Daoy (cell line): ENCODE measurements at regions not wholly inside any gene's neighbourhood (a gene's known extent, or its start where the extent isn't known, plus 50 kb on each side); places are given as distances from the start of the nearest gene placed in this dataset.
A peak's percentile ranks its signal among the peaks of the same experiment; 100 is the strongest.

ENCODE experiments used
- DNase-seq: peaks from one replicate; pipeline ENCODE4 v3.0.0-alpha.2; 2015; ENCODE audit warnings: low read depth

GRCh38 chr7:24475166-24475961 is 97.9 kb upstream of the PALS2 start:
- no peak for DNase-seq

DNA sequence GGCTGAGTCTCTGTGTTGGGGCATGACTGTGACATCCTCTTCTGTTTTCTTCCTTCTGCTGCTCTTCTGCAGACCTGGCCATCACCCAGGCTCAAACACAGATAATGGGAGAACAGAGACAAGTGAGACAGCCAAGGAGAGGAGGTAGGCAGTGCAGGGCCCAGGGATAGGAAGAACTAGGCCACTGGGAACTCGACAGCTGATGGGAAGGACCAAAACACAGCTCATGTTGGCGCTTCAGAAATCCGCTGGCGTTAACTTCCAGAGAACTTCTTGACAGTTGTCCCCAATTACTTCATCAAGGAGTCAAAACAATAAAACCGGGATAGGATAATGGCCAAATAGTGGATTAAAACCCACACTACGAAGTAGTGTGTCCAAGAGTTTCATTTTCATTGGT is 97.0 kb upstream of the PALS2 start:
- no peak for DNase-seq

GRCh38 chr7:24477398-24478136 is 95.7 kb upstream of the PALS2 start:
- DNase-seq = peak; percentile 94

DNA sequence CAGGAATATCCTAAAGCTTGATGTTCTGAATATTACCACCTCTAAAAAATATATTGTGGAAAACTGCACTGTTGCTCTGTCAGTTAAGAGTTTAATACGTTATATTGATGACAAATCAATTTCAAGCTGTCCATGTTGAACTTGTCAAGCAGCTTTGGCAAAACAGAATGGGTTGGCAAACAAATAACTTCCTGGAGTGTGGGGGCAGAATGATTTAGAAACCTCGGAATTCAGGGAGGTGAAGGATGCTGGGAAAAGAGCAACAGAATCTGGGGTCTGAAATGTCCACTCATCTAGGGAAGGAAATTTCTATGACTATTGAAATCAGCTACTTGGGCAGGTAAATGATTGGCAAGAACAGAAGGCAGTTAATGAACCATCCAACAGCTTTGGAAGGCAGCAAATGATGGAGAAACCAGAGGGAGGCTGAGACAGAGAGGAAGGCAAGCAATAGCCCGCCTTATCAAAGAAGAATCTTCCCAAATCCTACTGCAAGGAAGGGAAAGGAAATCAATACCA is 95.1 kb upstream of the PALS2 start:
- no peak for DNase-seq

- no peak for DNase-seq
These were observed 92.8 kb upstream of the PALS2 start for GRCh38 chr7:24480501-24480900.

DNA sequence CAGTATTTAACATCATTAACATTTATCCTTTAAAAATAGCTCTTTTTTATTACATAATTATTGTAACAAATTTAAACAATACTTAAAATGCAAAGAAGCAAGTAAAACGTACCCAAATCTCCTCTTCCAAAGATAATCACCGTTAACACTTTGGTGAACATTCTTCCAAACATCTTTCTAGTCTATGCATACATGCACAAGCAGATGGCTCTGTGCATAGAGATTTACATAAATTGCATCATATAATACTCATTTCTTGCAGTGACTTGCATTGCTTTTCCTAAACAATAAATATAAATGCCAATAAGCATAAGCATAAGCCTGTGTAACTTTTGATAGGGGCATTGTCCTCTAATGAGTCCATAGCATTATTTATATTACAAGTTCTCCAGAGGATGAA is 89.4 kb upstream of the PALS2 start:
- DNase-seq = no peak

DNA sequence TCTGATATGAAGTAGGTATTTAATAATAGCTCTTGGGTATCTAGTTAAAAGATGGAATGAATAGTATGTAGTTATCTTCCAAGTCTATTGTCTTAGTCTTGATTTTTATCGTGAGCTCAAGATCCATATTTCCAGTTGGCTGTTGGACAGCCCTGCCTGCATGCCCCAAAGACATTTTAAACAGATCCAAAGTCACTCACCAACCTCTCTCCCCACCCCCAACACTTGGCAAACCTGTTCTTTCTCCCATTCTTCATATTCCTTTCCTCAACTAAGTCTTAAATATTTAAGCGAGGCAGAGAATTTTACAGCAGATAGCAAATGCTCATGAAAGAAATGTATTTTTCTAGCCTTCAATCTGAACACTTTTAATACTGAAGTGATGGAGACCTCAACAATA is 80.7 kb upstream of the PALS2 start:
- no peak for DNase-seq

DNA sequence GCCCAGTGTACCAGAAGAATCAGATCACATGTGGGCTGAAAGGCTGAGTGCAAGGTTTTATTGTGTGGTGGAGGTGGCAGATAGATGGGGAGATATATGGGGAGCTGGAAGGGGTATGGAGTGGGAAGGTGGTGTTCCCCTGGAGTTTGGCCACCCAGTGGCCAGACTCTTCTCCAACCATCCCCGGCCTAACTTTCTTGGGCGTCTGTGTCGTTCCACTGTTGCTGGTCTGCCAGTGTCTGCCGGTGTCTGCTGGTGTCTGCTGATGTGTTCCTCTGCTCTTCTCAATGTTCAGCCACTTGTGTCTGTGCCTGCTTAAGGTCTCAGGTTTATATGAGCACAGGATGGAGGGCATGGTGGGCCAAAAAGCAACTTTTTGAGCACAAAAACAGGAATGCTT is 78.4 kb upstream of the PALS2 start:
- no peak for DNase-seq

- DNase-seq = no peak
These were observed 77.2 kb upstream of the PALS2 start for GRCh38 chr7:24496036-24496435.

- no peak for DNase-seq
These were observed 74.8 kb upstream of the PALS2 start for GRCh38 chr7:24498439-24498838.

DNA sequence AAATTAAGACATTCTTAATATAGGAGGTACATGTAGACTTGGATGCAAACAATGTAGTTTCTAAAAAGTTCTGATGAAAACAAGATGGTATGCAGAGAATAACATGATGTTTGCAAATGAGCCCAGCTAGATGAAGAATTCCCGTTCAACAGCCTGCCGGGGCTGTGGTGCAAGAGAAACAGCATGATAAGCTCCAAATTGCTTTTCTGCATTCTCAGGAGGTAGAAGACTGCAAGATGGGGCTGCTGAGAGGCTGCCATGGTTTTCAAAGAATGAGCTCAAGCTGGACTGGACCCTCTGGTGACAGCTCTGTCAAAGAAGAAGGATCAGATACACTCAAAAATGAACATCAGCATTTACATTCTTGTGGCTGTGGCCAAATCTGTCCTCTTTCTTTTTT is 73.4 kb upstream of the PALS2 start:
- DNase-seq = no peak

- DNase-seq = no peak
These were observed 72.7 kb upstream of the PALS2 start for GRCh38 chr7:24500599-24500998.

GRCh38 chr7:24501009-24501408 is 72.2 kb upstream of the PALS2 start:
- no peak for DNase-seq

- no peak for DNase-seq
These were observed 71.7 kb upstream of the PALS2 start for GRCh38 chr7:24501443-24502134.

DNA sequence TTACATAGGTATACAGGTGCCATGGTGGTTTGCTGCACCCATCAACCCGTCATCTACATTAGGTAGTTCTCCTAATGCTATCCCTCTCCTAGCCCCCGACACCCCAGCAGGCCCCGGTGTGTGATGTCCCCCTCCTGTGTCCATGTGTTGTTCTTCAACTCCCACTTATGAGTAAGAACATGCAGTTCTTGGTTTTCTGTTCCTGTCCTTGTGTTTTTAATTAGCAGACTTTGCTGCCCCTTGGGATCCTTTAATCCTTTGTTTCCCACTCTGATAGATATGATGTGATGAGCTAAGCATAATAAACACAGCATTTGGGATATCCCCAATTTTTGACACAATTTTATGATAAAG is 71.1 kb upstream of the PALS2 start:
- DNase-seq = no peak

DNA sequence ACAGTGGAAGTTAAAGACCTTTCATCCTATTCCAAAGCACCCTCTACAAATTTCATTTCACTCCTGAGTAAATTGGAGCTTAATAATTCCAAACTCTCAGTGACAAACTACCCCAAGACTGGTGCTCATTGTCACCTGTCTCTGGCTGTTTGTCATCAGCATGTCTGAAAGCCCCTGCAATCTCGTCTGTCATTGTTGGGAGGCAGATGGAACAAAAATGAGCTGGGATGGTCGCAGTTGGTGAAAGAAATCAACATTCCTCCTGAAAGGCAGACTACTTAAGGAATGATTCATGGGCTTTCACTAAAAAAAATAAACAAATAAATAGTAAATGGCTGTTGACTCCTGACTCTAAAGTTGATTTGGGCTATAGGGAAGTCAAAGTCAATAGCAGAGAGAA is 69.7 kb upstream of the PALS2 start:
- DNase-seq = no peak

DNA sequence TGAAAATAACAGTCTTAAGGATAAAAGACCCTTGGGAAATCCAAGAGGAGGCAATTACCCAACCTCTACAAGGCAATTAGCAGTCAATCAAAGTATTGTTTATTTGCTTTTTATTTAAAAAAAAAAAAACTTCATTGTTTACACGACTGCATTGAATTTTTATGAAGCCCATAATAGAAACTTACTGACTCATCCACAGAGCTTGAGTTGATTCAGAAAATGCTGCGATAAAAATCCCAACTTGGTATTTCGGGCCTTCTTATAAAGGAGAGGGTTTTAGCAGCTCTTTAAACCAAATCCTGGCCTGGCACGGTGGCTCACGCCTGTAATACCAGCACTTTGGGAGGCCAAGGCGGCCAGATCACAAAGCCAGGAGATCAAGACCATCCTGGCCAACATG is 69.2 kb upstream of the PALS2 start:
- no peak for DNase-seq

GRCh38 chr7:24504836-24505235 is 68.4 kb upstream of the PALS2 start:
- DNase-seq = no peak

- DNase-seq = no peak
These were observed 67.3 kb upstream of the PALS2 start for GRCh38 chr7:24505968-24506367.

DNA sequence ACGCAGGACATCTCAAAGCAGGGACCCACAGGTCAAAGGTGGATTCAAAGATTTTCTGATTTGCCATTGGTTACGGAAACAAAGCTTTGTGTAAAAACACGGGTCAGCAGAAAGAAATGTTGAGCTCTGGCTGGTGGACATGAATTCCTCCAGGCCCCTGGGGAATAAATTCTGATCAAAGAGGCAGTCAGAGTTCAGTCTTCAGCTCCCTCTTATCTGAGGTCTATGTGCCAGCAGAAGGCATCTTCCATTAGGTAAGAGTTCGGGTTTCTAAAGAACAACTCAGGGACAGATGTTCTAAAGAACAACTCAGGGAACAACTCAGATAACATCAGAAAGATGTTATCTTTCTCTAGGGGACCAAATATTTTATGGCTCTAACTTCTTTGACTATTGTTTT is 64.9 kb upstream of the PALS2 start:
- DNase-seq = no peak

DNA sequence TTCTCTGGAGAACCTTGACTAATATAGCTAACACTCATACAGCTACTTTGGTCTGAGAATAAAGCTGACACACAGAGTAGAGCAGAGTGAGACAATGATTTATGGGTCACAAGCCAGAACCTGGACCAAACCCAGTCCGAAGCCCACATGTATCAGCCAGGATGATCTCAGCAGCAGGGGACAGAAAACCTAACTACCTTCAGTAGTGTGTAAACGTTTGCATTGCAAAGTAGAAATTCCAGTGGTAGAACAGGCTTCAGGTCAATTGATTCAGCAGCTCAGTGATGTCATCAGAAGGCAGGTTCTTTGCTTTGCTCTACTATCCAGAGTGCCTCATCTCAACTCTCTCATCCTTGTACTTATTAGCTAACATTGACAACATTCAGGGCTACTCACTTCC is 62.5 kb upstream of the PALS2 start:
- DNase-seq = no peak

GRCh38 chr7:24517166-24517565 is 56.1 kb upstream of the PALS2 start:
- no peak for DNase-seq
